Limb (tissue), 2 donors: ENCODE measurements at regions not wholly inside any gene's neighbourhood (a gene's known extent, or its start where the extent isn't known, plus 50 kb on each side); places are given as distances from the start of the nearest gene placed in this dataset.

ENCODE experiments used
- DNase-seq, 2 donors: peaks; one replicate each; pipeline ENCODE4 v3.0.0-alpha.2; 2016; ENCODE audit errors: extremely low spot score in 2 of 2

DNA sequence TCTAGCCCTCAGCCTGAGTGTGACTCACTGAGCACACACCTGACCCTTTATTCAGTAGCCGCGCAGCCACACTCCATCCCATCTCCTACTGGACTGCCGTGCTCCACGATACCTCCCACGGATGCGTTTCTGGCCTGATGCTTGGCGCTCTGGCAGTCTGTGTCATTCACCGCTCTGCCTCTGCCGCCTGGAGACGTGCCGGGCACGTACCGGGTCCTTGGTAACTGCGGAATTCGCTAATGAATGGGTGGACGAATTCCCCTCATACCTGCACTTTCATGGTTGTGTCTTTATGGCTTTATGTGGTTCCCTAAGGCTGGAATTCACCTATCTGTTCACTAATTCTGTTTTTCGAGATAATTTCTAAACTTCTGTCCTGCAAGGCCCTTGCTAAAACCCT lies 405.7 kb downstream of the QKI start:
- no peak for DNase-seq

DNA sequence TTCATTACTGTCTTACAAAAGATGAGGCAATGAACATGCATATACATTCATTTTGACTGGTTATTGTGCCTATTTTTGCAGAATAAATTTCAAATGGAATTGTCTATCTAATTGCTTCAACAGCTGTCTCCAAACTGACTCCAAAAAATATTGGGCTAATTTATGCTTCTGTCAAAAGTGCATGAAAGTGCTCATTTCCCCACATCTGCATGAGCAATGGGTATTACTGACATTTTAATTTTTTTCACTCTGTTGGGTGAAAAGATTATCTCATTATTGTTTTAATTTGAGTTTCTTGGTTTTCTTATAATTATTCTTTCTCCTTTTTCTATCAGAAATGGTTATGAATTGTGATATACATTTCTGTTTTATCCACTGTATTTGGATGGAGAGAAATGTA lies 404.2 kb downstream of the QKI start:
- no peak for DNase-seq

DNA sequence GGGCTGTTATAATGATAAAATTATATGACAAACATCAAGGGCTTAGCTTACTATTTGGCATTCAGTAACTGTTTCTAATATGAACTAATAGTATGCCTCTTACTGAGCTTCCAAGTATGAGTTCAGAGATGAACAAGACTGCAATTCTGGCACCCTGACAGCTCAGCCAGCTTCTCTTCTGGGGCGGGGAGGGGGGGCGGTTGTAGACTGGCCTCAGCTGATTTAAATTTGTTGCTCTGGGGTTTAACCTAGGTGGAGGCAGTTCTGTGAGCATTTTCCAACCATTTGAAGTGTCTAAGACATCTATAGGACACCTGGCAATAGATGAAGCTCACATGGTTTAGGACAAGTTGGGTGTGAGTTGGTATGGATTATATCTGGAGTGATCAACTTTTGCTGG lies 401.9 kb downstream of the QKI start:
- no peak for DNase-seq

DNA sequence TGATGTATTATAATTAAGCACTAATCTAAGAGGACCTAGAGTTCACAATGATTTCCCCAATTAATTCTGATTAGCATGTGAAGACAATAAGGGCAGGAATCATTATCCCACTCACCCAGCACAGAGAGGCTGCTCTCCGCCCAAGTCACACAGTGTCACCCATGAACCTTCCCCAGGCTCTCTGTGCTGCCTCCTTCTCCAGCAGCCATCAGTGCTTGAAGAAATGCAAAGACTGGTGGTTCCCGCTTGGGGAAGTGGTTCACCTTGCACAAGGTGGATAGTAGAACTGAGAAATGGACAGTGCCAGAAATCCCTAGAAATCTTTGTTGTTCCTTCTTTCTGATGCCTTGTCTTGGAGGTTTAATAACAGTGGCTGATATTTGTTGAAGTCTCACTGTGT lies 401.3 kb downstream of the QKI start:
- no peak for DNase-seq

DNA sequence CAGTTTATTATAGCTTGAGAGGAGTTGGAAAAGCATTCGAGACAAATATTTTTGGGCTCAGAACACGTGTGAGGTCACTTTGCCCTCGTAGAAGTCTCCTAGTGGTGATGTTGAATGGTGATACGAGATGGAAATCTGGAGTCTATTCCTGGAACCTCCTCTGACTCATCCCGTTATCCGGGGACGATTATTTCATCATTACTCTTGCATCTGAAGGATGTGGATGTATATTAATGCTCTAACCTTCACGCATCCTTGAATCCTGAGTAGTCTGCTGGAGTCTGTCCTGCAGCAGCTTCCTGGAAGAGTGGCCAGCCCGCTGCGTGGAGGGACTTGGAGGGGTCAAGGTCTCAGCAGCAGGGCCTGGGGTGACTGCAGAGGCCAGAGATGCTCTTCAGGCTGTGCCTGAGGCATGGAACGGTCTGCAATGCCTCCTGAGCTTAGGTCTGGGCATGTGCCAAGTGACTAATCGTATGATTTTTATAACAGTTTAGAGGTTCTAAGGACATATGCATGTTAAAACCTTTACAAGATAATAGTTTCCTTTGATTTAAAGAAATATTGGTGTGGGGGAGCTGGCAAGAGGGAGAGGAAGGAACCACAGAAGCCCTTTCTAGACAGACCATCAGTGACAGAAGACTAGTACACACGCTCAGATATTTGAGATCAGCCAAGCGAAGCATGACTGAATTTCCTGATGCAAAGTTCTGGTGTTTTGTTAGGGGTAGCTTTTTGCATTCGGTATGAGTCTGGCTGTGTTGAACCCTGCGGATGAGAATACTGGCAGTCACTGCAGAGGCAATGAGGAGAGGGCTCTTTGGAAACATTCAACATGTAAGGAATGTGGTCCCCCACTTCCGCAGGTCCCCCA lies 400.2 kb downstream of the QKI start:
- no peak for DNase-seq

- DNase-seq: no peak
Observed at GRCh38 chr6:163813979-163814493, 399.5 kb downstream of the QKI start.

DNA sequence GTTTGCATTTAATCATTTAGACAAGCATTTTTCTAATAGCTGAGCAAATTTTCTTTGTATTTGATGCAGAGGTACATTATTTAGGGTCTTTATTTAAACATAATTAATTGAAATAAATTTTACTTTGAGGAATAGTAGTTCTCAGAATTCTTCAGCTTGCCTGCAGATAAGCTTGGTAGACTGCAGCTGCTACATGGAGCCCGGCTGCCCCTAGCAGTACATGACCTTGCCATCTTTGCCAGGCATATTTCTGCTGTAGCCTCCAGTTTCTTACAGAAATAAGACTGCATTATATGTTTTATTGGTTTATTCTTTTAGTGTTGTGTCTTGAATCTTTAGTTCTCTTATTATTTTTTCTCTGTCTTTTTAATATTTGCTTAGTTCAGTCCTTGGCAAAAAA lies 396.8 kb downstream of the QKI start:
- no peak for DNase-seq

DNA sequence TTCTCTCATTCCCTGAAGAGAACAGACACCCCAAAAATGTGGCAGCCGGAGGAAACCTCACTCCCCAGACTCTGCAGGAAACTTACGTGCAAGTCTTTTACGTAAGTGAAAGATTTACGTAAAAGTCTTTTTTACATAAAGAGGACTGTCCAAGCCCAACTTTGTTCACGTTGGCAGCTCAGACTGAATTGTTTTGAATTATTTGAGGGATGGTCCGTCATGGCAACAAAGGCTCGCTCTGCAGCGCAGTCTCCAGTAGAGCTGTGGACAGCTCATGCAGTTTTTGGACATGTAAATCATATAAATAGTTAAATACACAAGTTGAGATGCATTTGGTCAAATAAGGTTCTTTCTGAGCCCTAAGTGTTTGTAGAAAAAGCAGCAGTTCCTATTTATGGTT lies 394.8 kb downstream of the QKI start:
- DNase-seq: no peak

DNA sequence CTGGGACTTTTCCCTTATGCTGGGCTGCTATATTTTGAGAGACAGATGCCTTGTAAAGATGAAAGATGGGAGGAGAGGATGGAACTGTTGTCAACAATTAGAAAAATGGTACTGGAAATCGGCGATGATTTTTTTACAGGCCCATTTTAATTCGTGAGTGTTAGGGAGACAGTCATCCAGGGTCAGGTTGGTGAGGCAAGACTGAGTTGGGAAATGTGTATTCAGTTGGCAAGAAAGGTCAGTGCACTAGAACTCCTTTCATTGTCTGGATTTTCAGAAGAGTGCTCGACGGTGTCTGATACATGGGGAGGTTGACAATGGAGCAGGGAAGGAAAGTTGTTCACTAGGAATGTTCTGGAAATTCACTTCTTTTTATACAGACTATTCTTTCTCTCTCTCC lies 394.4 kb downstream of the QKI start:
- DNase-seq: no peak

DNA sequence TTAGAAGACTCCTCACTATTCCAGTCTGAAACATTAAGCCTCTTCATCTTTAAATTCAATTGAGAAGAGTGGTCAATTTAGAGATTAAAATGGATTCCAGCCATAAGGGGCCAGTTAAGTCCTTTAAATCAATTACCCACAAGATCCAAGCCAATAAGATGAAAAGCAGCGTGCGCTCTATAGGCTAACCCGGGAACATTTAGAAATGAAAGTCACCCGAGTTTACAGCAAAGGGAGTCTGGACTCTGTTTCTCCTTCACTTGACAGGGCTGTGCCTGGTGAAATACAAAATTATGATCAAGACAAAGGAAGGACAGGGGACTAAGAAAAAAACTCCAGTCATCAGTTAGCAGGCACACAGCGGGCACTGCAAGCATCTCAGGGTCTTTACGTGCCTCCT lies 393.7 kb downstream of the QKI start:
- no peak for DNase-seq

DNA sequence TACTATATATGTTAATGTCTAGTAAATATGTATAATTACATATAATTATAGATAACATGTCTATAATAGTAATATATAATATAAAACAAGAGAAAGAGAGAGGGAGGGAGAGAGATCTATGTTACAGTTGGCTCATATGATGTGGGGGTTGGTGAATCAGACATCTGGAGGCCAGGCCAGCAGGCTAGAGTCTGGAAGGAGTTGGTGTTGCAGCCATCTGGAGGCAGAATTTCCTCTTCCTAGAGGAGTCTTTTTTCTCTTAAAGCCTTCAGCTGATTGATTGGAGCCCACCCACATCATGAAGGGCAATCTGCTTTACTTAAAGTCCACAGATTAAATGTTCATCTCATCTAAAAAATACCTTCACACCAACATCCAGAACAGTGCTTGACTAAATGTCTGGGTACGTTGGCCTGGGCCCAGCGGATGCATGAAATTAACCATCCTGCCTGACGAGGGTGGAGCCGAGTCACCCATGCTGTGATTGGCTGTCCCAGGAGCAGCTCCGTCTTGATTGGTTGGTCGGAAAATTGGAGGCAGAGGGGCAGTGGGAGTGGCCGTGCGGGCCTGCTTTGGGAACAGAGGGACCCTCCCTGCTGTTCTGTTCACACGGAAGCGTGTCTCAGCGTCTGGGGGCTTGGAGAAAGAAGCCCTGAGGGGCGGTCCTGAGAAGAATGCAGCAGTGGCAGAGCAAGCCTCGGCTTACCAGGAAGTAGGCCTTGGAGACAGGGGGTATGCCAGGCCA lies 392.4 kb downstream of the QKI start:
- no peak for DNase-seq

- DNase-seq: no peak
Observed at GRCh38 chr6:163804991-163805390, 390.5 kb downstream of the QKI start.

DNA sequence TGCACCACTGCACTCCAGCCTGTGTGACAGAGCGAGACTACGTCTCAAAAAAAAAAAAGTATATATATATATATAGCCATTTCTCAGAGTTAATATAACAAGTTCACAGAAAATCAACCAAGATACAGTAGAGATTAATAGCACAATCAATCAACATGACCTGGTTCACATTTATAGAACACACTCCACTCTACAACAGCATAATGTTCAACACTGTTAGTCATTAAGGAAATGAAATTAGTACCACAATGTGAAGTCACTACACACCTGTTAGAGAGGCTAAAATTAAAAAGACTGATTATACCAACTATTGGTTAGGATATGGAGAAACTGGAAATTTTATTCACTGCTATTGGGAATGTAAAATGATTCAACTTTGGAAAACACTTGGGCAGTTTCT lies 387.7 kb downstream of the QKI start:
- DNase-seq: no peak

GRCh38 chr6:163797296-163797845 lies 382.9 kb downstream of the QKI start:
- no peak for DNase-seq

DNA sequence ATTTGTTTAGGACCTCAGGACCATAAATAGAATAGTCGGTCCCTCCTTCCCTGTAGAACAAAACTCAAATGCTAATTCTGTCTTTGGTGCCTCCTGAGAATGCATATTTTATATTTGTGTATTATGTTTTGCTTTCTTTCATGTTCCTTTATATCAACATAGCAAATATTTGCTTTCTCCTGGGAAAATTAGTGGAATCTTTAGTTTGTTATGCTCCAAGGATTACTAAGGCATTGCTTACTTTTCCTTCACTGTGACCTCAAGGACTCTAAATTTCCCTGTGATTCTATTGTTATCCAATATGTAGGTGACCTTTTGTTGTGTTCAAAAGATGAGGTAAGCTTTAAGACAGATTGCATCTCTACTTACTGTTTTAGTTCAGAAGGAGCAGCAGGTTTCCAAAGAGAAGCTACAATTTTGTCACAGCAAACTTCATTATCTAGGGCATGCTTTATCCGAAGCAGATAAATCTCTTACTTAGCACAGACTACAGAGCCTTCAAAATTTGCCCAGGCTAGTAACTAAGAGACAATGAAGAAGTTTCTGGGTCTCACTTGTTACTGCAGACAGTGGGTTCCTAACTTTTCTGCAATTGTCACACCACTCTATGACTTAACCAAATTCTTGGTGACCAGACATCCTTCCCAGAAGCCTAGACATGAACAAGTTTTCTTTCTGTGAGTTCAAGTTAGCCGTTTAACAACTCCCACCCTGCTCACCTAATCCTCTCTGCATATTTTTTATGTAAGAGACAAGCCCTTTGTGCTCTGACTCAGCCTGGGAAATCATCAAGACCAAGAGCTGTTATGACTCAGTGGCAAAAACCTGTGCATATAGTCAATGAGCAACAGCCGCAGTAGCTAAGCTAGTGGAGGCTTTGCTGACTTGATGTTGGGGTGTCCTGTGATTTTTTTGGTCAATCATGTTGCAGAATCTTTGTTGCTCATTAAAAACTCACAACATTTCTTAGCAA lies 378.8 kb downstream of the QKI start:
- DNase-seq: no peak

GRCh38 chr6:163790266-163790840 lies 375.8 kb downstream of the QKI start:
- peak in 1 of 2 donors; percentile 81 for DNase-seq

DNA sequence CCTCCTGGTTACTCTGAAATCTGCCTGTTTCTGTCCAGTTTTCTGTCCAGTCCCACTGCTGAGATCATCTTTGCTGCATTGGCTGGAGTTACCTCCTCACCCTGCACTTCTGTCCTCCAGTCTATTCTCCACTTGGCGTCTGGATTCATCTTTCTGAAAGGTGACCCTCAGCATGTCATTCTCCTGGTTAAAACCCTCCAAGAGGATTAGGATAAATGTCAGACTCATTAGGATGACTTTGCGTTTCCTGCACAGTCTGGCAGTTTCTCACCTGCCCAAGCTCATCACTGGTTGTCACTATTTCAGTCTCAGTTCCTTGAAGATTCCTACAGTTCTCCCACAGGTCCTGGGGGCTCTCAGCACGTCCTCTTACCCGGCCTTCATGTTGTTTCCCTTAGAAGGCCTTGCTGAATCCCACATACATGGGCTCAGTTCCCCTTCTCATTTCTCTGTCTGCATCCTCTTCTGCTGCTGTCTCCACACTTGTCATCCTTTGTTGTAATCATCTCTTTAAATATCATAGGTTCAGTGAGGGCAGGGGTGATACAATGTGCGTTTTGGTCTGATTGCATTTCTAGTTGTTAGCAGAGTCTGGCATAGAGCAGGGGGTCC lies 374.8 kb downstream of the QKI start:
- no peak for DNase-seq

DNA sequence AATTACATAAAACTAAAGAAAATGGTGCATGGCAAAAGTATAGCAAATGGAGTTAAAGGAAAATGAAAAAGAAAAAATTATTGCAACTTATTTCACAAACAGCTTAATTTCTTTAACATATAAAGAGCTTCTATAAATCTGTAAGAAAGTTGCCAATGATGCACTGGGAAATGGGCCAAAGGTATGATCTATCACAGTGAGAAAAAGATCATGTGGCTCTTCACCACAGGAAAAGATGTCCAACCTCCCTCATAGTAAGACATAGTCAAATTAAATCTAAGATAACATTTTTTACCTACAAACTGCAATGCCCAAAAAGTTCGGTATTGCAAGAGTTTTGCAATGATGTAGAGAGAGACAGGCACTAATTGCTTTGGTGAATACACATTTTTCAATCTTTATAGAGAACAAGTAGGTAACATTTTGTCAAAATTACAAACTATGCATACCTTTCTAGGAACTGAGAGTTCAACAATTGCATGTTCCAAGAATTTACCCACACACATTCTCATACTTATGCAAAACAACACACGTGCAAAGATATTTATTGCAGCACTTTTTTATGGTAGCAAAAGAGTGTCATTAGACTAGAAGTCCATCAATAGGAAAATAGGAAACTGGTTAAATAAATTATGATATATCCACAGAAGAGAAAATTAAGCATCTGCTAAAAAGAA lies 372.6 kb downstream of the QKI start:
- no peak for DNase-seq

DNA sequence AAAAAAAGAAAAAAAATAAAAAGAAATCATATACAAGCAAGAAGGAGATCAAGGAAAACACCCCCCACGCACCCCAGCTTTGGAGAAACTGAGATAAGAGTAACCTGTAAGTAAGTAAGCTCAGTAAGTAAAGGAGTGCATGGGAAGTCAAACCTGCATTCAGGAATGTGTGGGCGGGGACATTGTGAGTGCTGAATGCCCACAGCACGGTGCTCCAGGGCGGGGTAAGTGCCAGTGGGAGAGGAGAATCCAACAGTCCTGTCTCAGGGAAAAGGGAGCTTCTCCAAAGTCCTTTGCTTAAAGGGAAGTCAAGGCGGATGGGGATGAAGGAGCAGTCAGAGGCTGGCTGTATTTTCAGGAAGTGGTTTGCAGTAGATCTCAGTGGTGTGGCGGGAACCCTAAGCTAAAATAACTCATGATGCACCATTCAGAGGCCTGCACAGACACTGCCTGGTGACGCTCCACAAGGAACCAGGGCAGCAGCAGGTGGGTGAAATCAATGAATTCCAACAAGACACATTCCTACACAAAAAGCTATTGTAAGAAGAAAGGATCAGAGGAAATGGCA lies 368.0 kb downstream of the QKI start:
- DNase-seq: no peak

DNA sequence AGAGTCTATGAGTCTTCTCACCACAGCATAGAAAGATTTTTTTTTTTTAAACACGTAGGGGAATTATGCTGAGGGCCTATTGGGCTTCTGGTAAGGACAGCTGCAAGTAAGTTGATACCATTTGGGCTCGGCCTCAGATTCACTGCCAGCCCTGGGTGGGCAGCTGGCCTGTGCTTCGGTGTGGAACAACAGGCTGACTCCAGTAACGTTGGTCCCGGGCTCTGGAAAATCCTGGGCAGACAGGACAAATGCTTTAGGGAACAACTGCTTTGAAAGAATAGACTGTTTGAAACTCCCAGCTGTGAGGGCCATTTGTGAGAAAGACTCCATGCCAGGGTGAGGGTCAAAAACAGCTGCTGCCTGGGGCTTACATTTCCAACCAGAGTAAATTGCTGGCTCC lies 366.5 kb downstream of the QKI start:
- peak; percentile 80 to 89 for DNase-seq
